LNCAP (cell line): ENCODE measurements at regions not wholly inside any gene's neighbourhood (a gene's known extent, or its start where the extent isn't known, plus 50 kb on each side); places are given as distances from the start of the nearest gene placed in this dataset.

ENCODE experiments used
- TF ChIP-seq, protein P1 (sequence below): fragments of 450-650 bp; IDR thresholded peaks from 2 replicates; pipeline ENCODE4 v1.5.1; 2017; ENCODE audit warnings: mild to moderate bottlenecking

DNA sequence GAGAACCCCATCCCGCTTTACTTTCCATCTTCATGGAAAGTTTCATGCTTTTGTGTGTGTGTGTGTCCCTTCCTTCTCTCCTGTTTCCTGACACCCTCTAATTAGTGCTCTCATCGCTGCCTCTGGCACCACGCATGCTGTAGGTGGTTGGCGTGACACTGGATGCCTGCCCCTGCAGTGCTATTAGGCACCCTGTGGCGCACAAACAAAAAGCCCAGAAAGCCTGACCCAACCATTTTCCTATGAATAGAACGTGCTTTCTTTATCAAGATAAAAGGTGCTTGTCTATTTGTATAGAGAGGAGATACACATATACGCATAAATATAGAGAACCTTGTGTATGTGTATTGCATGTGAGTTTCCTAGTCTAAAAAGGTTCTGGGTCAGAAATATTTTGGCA is 120.8 kb upstream of the CDCA7L start:
- TF ChIP-seq, protein P1, sequence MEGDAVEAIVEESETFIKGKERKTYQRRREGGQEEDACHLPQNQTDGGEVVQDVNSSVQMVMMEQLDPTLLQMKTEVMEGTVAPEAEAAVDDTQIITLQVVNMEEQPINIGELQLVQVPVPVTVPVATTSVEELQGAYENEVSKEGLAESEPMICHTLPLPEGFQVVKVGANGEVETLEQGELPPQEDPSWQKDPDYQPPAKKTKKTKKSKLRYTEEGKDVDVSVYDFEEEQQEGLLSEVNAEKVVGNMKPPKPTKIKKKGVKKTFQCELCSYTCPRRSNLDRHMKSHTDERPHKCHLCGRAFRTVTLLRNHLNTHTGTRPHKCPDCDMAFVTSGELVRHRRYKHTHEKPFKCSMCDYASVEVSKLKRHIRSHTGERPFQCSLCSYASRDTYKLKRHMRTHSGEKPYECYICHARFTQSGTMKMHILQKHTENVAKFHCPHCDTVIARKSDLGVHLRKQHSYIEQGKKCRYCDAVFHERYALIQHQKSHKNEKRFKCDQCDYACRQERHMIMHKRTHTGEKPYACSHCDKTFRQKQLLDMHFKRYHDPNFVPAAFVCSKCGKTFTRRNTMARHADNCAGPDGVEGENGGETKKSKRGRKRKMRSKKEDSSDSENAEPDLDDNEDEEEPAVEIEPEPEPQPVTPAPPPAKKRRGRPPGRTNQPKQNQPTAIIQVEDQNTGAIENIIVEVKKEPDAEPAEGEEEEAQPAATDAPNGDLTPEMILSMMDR = no peak

DNA sequence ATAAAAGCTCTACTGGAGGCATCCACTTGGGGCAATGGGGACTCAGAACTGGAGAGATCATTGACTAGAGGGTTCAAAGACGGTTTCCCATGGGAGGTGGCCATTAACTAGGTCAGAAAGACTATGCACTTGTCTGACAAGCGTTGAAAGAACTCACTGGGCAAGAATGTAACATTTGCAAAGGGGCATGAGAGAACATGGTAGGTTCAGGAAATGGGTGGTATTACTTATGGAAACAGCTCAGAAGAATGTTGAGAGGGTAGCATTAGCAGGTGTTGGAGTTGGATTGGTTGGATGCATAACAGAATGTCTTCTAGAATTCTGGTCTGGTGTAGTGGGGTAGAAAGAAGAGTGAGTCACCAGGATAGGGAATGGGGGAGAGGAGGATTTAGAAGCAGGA is 119.1 kb upstream of the CDCA7L start:
- TF ChIP-seq, protein P1 = no peak

DNA sequence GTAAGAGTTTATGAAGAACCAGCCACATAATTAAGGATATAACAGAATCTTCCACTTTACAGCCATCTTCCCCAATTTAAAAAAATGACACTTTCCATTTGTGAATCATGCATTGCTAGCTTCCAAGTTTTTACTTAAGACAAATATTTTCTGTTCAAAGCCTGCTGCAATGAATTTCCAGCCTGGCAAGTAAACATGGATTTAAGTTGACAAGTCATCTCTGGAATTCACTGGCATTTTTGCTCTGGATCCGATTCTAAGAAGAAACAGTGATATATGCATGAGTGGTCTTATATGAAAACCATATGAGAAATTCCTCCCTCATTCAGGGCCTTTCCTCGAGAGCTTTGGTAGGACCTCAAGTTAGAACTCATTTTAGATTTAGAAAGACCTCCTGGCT is 116.1 kb upstream of the CDCA7L start:
- TF ChIP-seq, protein P1 = no peak

DNA sequence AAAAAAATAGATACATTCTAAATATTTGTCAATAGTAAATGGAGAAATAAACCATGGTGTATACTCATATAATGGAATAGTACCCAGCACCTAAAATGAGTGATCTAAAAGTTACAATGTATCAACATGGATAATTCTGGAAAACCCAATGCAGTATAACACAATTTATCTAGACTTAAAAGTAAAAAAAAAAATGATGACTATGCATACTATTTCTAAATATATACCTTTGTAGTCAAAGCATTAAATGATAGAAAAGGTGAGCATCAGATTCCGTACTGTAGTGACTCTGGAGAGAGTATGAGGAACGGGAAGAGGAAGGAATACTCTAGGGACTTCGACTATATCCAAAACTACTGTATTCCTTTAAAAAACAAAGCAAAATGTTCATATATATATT is 115.2 kb upstream of the CDCA7L start:
- TF ChIP-seq, protein P1 = no peak

DNA sequence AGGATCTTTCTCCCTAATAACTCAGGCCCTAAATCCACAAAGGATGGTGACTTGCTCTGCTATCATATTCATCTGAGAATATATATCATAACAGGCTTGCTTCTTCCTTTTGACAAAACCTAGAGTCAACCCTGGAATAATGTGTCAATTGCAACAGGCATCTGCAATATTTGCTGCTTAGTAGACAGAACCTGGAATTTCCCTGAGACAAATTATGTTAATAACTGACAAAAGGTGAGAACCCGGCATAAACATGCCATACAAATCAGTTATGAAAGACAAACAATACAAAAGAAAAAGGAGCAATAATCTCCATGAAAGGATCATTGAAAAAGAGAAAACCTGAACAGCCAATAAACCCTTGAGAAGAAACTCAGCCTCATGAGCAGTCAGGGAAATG is 114.5 kb upstream of the CDCA7L start:
- TF ChIP-seq, protein P1 = no peak

DNA sequence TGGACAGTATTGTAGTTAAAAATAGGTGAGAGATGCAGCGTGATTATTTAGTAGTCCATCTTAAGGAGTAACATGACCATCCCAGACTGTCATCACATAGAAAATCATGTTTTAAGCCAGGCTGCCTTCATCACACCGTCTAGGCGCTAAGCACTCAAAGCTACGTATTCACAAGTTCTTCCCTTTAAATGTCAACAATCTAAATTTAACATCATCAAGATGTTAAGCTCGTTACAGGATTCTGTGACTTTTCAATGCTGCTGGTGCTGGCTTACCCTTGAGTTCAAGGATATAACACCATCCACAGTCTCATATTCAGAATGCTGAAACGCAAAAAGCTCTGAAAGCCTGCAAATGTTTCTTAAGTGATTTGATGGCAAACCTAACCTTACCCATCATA is 109.5 kb upstream of the CDCA7L start:
- TF ChIP-seq, protein P1 = no peak

DNA sequence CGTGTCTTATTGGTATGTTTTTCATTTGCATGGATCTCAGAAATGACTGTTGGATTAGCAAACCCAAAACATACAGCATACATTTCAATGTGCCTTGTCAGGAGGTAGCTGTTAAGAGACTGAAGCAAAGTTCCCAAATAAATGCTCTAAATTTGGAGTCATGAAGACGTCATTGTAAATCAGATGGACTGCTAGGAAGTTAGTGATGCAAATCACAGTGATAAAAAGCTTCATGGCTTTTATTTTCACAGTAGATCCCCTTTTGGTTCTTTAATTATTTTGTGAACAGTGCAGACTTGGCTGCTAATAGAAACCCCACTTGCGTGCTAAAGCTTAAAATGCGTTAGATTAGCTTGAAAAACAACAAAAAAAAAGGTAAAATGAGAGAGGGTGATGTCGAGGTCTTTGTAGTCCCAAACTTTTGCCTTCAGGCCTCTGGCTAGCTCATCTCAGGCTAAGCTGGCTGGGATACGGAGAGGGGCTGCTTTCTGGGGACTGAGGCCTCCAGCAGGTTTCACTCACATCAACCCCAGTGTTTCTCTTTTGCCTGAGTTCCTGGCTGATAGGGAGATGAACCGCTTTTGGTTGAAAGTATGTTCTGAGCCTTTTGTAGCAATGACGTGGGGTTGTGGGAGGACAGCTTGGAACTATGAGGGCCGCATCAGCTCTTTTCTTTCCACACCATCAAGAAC is 107.1 kb upstream of the CDCA7L start:
- TF ChIP-seq, protein P1 = no peak
